Fibroblast of skin of abdomen (primary cell): ENCODE measurements at regions not wholly inside any gene's neighbourhood (a gene's known extent, or its start where the extent isn't known, plus 50 kb on each side); places are given as distances from the start of the nearest gene placed in this dataset.

Experiments used
- DNase-seq: peaks from one replicate; pipeline ENCODE4 v3.0.0-alpha.2; 2013

- peak; percentile 44 for DNase-seq
Measured at GRCh38 chrX:22396408-22396807, 123.7 kb downstream of the CBLL2 start.

GRCh38 chrX:22397566-22397965 lies 124.9 kb downstream of the CBLL2 start:
- peak; percentile 53 for DNase-seq

GRCh38 chrX:22399437-22400192 lies 126.9 kb downstream of the CBLL2 start:
- peak; percentile 23 for DNase-seq

- DNase-seq, result no peak
Measured at GRCh38 chrX:22404297-22404696, 131.6 kb downstream of the CBLL2 start.

GRCh38 chrX:22406201-22406737 lies 133.6 kb downstream of the CBLL2 start:
- DNase-seq, result no peak

GRCh38 chrX:22409418-22409817 lies 136.7 kb downstream of the CBLL2 start:
- DNase-seq, result no peak

GRCh38 chrX:22424122-22424915 lies 151.6 kb downstream of the CBLL2 start:
- no peak for DNase-seq

GRCh38 chrX:22424919-22425318 lies 152.2 kb downstream of the CBLL2 start:
- no peak for DNase-seq

- no peak for DNase-seq
Measured at GRCh38 chrX:22429704-22430103, 157.0 kb downstream of the CBLL2 start.

GRCh38 chrX:22430701-22431100 lies 158.0 kb downstream of the CBLL2 start:
- DNase-seq, result no peak

GRCh38 chrX:22433292-22434070 lies 160.8 kb downstream of the CBLL2 start:
- DNase-seq, result no peak

GRCh38 chrX:22445880-22446279 lies 173.2 kb downstream of the CBLL2 start:
- DNase-seq, result no peak

- DNase-seq, result no peak
Measured at GRCh38 chrX:22462959-22463358, 190.2 kb downstream of the CBLL2 start.

GRCh38 chrX:22467571-22467970 lies 194.9 kb downstream of the CBLL2 start:
- DNase-seq, result no peak

GRCh38 chrX:22481436-22481835 lies 208.7 kb downstream of the CBLL2 start:
- DNase-seq, result peak; percentile 8

- DNase-seq, result peak; percentile 6
Measured at GRCh38 chrX:22486296-22486695, 213.6 kb downstream of the CBLL2 start.

- DNase-seq, result no peak
Measured at GRCh38 chrX:22516893-22517292, 244.2 kb downstream of the CBLL2 start.

GRCh38 chrX:22520128-22520828 lies 247.6 kb downstream of the CBLL2 start:
- DNase-seq, result no peak

GRCh38 chrX:22526339-22526738 lies 253.6 kb downstream of the CBLL2 start:
- DNase-seq, result peak; percentile 80

GRCh38 chrX:22527302-22527701 lies 254.6 kb downstream of the CBLL2 start:
- DNase-seq, result no peak

- DNase-seq, result no peak
Measured at GRCh38 chrX:22533898-22534297, 261.2 kb downstream of the CBLL2 start.

GRCh38 chrX:22534643-22535042 lies 261.9 kb downstream of the CBLL2 start:
- peak; percentile 84 for DNase-seq
